GM19043 (cell line): ENCODE measurements at regions not wholly inside any gene's neighbourhood (a gene's known extent, or its start where the extent isn't known, plus 50 kb on each side); places are given as distances from the start of the nearest gene placed in this dataset.
"Not testable (repeated sequence)": the region's sequence is repeated elsewhere in the genome, so short reads cannot be mapped to it uniquely, and the experiment has no call there.

Experiments
- ATAC-seq: cut with Tn5 transposase; IDR thresholded peaks from one replicate; pipeline ENCODE4 v1.9.1; 2021; ENCODE audit warnings: low read depth; ENCODE audit not compliant: unreplicated experiment

GRCh38 chr15:20628538-20628937 is 86.9 kb upstream of the GOLGA6L6 start:
- ATAC-seq: not testable (repeated sequence)

- not testable (repeated sequence) for ATAC-seq
Measured at GRCh38 chr15:20625469-20625868, 83.9 kb upstream of the GOLGA6L6 start.

- ATAC-seq: not testable (repeated sequence)
Measured at GRCh38 chr15:20624085-20624484, 82.5 kb upstream of the GOLGA6L6 start.

- not testable (repeated sequence) for ATAC-seq
Measured at GRCh38 chr15:20622117-20622516, 80.5 kb upstream of the GOLGA6L6 start.

- ATAC-seq: not testable (repeated sequence)
Measured at GRCh38 chr15:20614549-20614948, 72.9 kb upstream of the GOLGA6L6 start.

GRCh38 chr15:20612796-20613195 is 71.2 kb upstream of the GOLGA6L6 start:
- not testable (repeated sequence) for ATAC-seq

GRCh38 chr15:20612356-20612755 is 70.8 kb upstream of the GOLGA6L6 start:
- not testable (repeated sequence) for ATAC-seq

GRCh38 chr15:20611667-20612290 is 70.2 kb upstream of the GOLGA6L6 start:
- not testable (repeated sequence) for ATAC-seq

- not testable (repeated sequence) for ATAC-seq
Measured at GRCh38 chr15:20608179-20608578, 66.6 kb upstream of the GOLGA6L6 start.

GRCh38 chr15:20597245-20597644 is 55.6 kb upstream of the GOLGA6L6 start:
- not testable (repeated sequence) for ATAC-seq

GRCh38 chr15:20594219-20594618 is 52.6 kb upstream of the GOLGA6L6 start:
- ATAC-seq: not testable (repeated sequence)

GRCh38 chr15:20591936-20592335 is 50.3 kb upstream of the GOLGA6L6 start:
- not testable (repeated sequence) for ATAC-seq
